T-helper 1 cell treated with Interleukin-12 subunit alpha and Interleukin-12 subunit beta and Interleukin-4 antibody, amounts not matched to agents 30 μg/mL and 1 μg/mL, for 36 hours (primary cell): ENCODE measurements at regions not wholly inside any gene's neighbourhood (a gene's known extent, or its start where the extent isn't known, plus 50 kb on each side); places are given as distances from the start of the nearest gene placed in this dataset.

Experiments used
- H3K27ac Mint-ChIP-seq: one replicate; pipeline ENCODE4 v1.8.0; 2021; ENCODE audit warnings: mild to moderate bottlenecking, mixed read lengths
- H3K27me3 Mint-ChIP-seq: one replicate; pipeline ENCODE4 v1.8.0; 2021; ENCODE audit warnings: low read depth, mixed read lengths
- H3K36me3 Mint-ChIP-seq: one replicate; pipeline ENCODE4 v1.8.0; 2021; ENCODE audit warnings: low read depth, mixed read lengths
- H3K4me1 Mint-ChIP-seq: one replicate; pipeline ENCODE4 v1.8.0; 2021; ENCODE audit warnings: low read depth, mixed read lengths
- H3K4me3 Mint-ChIP-seq: one replicate; pipeline ENCODE4 v1.8.0; 2021; ENCODE audit warnings: mild to moderate bottlenecking, moderate library complexity, mixed read lengths
- H3K9me3 Mint-ChIP-seq: one replicate; pipeline ENCODE4 v1.8.0; 2021; ENCODE audit warnings: mixed read lengths

DNA sequence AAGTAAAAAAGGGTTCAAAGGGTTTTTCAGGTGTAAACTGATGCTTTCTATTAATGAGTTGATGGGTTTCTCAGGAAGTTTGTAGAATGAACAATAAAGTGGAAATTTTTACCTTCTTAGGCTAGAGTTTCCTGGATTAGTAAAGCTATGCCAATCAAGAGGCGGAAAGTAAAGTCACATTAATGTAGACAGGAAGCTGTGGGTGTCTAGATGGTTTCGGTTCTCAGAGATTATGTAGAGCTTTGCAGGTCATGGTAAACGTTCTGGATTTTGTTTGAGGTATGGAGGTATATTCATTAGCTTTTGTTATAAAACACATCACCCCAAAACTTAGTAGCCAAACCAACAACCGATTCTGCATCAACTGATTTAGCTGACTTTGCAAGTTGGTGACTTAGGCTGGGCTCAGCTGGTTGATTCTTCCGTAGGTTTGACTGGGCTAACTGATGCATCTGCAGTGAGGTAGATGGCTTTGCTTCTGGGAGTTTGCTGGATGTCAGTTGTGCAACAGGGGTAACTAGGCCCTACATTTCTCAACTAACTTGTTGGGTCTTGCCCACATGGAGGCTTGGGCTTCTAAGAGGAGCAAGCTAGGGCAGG lies 273.8 kb downstream of the MSX2 start:
- Mint-ChIP-seq H3K27ac (no peak overlapping the region), H3K36me3 (no peaks in the 10 kb centered on the region)

GRCh38 chr5:174997688-174998087 lies 273.3 kb downstream of the MSX2 start:
- Mint-ChIP-seq H3K27ac (no peak overlapping the region), H3K4me3 (no peak overlapping the region), H3K36me3 (no peaks in the 10 kb centered on the region), H3K9me3 (peaks cover 12% of the 10 kb centered on the region), H3K4me1 (peaks cover 8% of the 10 kb centered on the region), H3K27me3 (no peaks in the 10 kb centered on the region)

More for the DNA sequence above, 273.8 kb downstream of the MSX2 start:
- no peak overlapping the region for H3K4me3 Mint-ChIP-seq
- H3K9me3 Mint-ChIP-seq: peaks cover 12% of the 10 kb centered on the region
- no peaks in the 10 kb centered on the region for H3K27me3 Mint-ChIP-seq
- peaks cover 8% of the 10 kb centered on the region for H3K4me1 Mint-ChIP-seq

GRCh38 chr5:174996941-174997340 lies 272.6 kb downstream of the MSX2 start:
- Mint-ChIP-seq H3K27me3 (no peaks in the 10 kb centered on the region), H3K27ac (no peak overlapping the region), H3K9me3 (peaks cover 12% of the 10 kb centered on the region), H3K36me3 (no peaks in the 10 kb centered on the region), H3K4me1 (peaks cover 8% of the 10 kb centered on the region), H3K4me3 (no peak overlapping the region)

GRCh38 chr5:174995827-174996226 lies 271.4 kb downstream of the MSX2 start:
- no peaks in the 10 kb centered on the region for H3K27me3 Mint-ChIP-seq

DNA sequence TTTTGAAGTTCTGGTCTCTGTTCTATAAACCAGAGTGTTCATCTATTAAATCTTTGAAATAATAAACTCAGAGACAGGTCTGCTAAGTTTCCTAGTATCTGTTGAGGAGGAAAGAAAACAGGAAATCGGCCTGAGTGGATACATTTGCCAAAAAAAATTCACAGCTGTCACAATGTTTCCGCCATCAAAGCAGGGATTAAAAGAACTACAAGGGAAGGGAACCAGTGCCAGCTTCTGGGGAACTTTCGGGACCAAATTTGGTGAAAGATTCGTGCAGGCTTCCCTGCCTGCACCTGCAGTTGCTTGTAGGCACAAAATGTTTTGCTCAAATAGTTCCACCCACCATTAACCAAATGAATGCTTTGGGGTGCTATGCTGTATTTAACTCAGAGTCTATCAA lies 267.5 kb downstream of the MSX2 start:
- Mint-ChIP-seq H3K4me1 (no peaks in the 10 kb centered on the region), H3K4me3 (no peak overlapping the region), H3K36me3 (no peaks in the 10 kb centered on the region), H3K27ac (no peak overlapping the region), H3K27me3 (no peaks in the 10 kb centered on the region), H3K9me3 (no peaks in the 10 kb centered on the region)

More at GRCh38 chr5:174995827-174996226, 271.4 kb downstream of the MSX2 start:
- Mint-ChIP-seq H3K4me3 (no peak overlapping the region), H3K4me1 (peaks cover 8% of the 10 kb centered on the region), H3K9me3 (peaks cover 10% of the 10 kb centered on the region), H3K36me3 (no peaks in the 10 kb centered on the region), H3K27ac (no peak overlapping the region)

DNA sequence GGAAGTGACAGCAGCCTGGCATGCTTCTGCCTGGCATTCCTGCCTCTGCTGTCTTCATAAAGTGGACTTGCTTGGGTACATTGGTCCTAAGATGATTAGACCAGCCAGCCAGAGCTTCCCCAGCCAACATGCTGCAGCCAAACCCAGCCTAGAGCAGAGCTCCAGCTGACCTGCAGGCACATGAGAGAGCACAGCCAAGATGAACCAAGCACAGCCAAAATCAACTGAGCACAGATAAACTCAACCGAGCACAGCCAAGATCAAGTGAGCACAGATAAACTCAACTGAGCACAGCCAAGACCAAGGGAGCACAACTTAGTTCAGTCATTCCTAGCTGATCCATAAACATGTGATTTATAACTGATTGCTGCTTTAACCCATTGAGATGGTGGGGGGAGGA lies 266.5 kb downstream of the MSX2 start:
- H3K27me3 Mint-ChIP-seq: no peaks in the 10 kb centered on the region
- H3K9me3 Mint-ChIP-seq: no peaks in the 10 kb centered on the region
- H3K4me3 Mint-ChIP-seq: no peak overlapping the region
- no peaks in the 10 kb centered on the region for H3K4me1 Mint-ChIP-seq
- H3K36me3 Mint-ChIP-seq: no peaks in the 10 kb centered on the region
- H3K27ac Mint-ChIP-seq: no peak overlapping the region

GRCh38 chr5:174987443-174988012 lies 263.1 kb downstream of the MSX2 start:
- Mint-ChIP-seq H3K4me3 (no peak overlapping the region), H3K27ac (no peak overlapping the region), H3K27me3 (no peaks in the 10 kb centered on the region), H3K4me1 (no peaks in the 10 kb centered on the region), H3K36me3 (no peaks in the 10 kb centered on the region), H3K9me3 (no peaks in the 10 kb centered on the region)

- Mint-ChIP-seq H3K4me3 (no peak overlapping the region), H3K27me3 (peaks cover 3% of the 10 kb centered on the region), H3K4me1 (no peaks in the 10 kb centered on the region), H3K9me3 (no peaks in the 10 kb centered on the region), H3K36me3 (no peaks in the 10 kb centered on the region), H3K27ac (no peak overlapping the region)
Measured at GRCh38 chr5:174984863-174985262, 260.5 kb downstream of the MSX2 start.

GRCh38 chr5:174982485-174982884 lies 258.1 kb downstream of the MSX2 start:
- Mint-ChIP-seq H3K27me3 (peaks cover 6% of the 10 kb centered on the region), H3K4me1 (no peaks in the 10 kb centered on the region), H3K9me3 (no peaks in the 10 kb centered on the region), H3K4me3 (no peak overlapping the region), H3K27ac (no peak overlapping the region), H3K36me3 (no peaks in the 10 kb centered on the region)

- Mint-ChIP-seq H3K4me1 (no peaks in the 10 kb centered on the region), H3K4me3 (no peak overlapping the region), H3K27ac (no peak overlapping the region), H3K36me3 (no peaks in the 10 kb centered on the region), H3K9me3 (no peaks in the 10 kb centered on the region), H3K27me3 (peaks cover 6% of the 10 kb centered on the region)
Measured at GRCh38 chr5:174981416-174981815, 257.0 kb downstream of the MSX2 start.

DNA sequence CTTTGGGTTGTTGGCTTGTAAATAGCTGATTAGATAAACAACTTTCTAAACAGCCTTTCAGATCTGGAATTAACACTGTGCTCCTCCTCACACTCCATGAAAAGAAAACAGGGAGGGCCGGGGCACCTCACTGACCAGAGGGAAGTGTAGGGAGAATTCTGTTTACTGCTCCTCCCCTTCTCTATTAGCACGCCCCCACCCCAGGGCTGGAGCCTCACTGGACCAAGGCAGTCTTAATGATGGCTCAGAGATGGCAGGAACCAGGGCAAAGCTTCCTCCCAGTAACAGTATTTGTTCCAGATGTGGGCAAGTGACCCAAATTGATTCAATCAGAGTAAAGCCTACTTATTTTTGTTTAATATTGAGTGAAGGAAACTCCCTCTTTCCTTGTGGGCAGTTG lies 256.6 kb downstream of the MSX2 start:
- Mint-ChIP-seq H3K36me3 (no peaks in the 10 kb centered on the region), H3K4me3 (no peak overlapping the region), H3K27ac (no peak overlapping the region), H3K4me1 (no peaks in the 10 kb centered on the region), H3K27me3 (peaks cover 6% of the 10 kb centered on the region), H3K9me3 (no peaks in the 10 kb centered on the region)

DNA sequence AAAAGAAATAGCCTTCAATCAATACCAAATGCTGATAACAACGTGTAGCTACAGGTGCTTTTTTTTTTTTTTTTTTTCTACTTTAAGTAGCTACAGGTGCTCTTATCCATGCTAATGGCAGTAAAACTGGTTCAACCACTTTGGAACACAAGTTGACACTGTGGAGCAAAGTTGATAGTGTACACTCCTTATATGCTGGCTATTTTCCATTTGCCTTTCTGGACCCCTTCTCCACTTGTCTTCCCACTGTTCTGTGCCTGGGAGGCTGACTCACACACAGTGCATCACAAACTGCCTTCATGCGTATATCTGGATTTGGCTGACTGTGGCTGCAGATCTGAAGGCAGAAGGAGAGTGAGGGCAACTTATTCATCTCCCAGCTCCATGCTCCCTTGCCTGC lies 247.9 kb downstream of the MSX2 start:
- no peak overlapping the region for H3K27ac Mint-ChIP-seq
- H3K27me3 Mint-ChIP-seq: peaks cover 12% of the 10 kb centered on the region
- no peaks in the 10 kb centered on the region for H3K4me1 Mint-ChIP-seq
- no peaks in the 10 kb centered on the region for H3K36me3 Mint-ChIP-seq
- peaks cover 2% of the 10 kb centered on the region for H3K9me3 Mint-ChIP-seq
- no peak overlapping the region for H3K4me3 Mint-ChIP-seq

DNA sequence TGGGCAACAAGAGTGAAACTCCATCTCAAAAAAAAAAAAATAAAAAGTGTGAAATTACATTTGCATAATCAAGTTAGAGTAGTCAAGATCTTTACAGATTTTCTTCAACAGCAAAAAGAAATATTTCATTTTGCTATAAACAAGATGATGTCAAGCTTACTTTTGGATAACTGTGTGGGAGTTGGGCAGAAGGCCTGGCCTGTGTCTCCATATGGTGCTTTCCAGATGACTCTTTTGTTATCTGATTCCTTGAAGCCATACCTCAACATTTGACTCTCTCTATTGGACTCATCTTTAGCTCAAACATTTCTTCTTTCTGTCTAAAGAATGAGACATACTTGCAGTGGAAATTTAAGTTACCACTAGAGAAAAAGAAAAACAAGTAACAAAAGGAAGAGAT lies 246.8 kb downstream of the MSX2 start:
- Mint-ChIP-seq H3K27ac (no peak overlapping the region), H3K4me1 (no peaks in the 10 kb centered on the region), H3K36me3 (peaks cover 2% of the 10 kb centered on the region), H3K4me3 (no peak overlapping the region), H3K9me3 (peaks cover 13% of the 10 kb centered on the region), H3K27me3 (peaks cover 12% of the 10 kb centered on the region)

- H3K27ac Mint-ChIP-seq: no peak overlapping the region
- H3K36me3 Mint-ChIP-seq: peaks cover 2% of the 10 kb centered on the region
- peaks cover 11% of the 10 kb centered on the region for H3K27me3 Mint-ChIP-seq
- H3K4me3 Mint-ChIP-seq: no peak overlapping the region
- no peaks in the 10 kb centered on the region for H3K4me1 Mint-ChIP-seq
- H3K9me3 Mint-ChIP-seq: peaks cover 20% of the 10 kb centered on the region
Measured at GRCh38 chr5:174970502-174970901, 246.1 kb downstream of the MSX2 start.

DNA sequence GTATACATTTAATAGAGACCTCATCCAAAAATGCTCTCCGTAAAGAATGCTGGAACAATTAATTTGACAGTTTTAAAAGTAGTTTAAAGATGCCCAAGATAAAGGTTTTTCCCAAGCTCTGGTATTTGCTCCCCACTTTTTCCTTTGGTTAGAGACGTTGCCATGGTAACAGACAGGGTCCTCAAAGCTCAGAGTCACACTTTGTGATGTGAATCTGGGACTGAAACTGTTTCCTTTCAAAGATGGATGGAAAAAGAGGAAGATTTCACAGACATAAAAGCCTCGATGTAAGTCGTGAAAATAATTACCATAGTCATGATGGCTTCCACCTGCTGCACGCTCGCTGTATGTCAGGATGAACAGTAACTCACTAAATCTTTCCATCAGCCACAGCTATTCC lies 229.5 kb downstream of the MSX2 start:
- Mint-ChIP-seq H3K4me1 (no peaks in the 10 kb centered on the region), H3K36me3 (no peaks in the 10 kb centered on the region), H3K4me3 (no peak overlapping the region), H3K27me3 (peaks cover 6% of the 10 kb centered on the region), H3K27ac (no peak overlapping the region), H3K9me3 (no peaks in the 10 kb centered on the region)
